ENCODE measurements at regions not wholly inside any gene's neighbourhood (a gene's known extent, or its start where the extent isn't known, plus 50 kb on each side); places are given as distances from the start of the nearest gene placed in this dataset.

GRCh38 chr3:5889374-5889773 lies 701.9 kb downstream of the EDEM1 start:
- H3K4me3 ChIP-seq: no peak overlapping the region
- 79% methylated on average over 3 of the region's 3 CpGs for WGBS
- no peak for DNase-seq (ENCODE audit: low spot score)
- TF ChIP-seq POLR2A (IDR thresholded peaks at IDR 0.05) (no peak), POLR2AphosphoS5 (IDR thresholded peaks at IDR 0.05) (no peak)
- TF ChIP-seq, protein P1, sequence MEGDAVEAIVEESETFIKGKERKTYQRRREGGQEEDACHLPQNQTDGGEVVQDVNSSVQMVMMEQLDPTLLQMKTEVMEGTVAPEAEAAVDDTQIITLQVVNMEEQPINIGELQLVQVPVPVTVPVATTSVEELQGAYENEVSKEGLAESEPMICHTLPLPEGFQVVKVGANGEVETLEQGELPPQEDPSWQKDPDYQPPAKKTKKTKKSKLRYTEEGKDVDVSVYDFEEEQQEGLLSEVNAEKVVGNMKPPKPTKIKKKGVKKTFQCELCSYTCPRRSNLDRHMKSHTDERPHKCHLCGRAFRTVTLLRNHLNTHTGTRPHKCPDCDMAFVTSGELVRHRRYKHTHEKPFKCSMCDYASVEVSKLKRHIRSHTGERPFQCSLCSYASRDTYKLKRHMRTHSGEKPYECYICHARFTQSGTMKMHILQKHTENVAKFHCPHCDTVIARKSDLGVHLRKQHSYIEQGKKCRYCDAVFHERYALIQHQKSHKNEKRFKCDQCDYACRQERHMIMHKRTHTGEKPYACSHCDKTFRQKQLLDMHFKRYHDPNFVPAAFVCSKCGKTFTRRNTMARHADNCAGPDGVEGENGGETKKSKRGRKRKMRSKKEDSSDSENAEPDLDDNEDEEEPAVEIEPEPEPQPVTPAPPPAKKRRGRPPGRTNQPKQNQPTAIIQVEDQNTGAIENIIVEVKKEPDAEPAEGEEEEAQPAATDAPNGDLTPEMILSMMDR (IDR thresholded peaks at IDR 0.05): no peak
- H3K36me3 ChIP-seq: no peaks in the 10 kb centered on the region
- H3K27me3 ChIP-seq (replicated peaks; ENCODE audit: insufficient read depth): no peaks in the 10 kb centered on the region
- H3K4me1 ChIP-seq (replicated peaks): no peaks in the 10 kb centered on the region
- intact Hi-C loops (cut with DNase I): no loop called here
- no peaks in the 10 kb centered on the region for H3K9me3 ChIP-seq
- no peak overlapping the region for H3K27ac ChIP-seq

DNA sequence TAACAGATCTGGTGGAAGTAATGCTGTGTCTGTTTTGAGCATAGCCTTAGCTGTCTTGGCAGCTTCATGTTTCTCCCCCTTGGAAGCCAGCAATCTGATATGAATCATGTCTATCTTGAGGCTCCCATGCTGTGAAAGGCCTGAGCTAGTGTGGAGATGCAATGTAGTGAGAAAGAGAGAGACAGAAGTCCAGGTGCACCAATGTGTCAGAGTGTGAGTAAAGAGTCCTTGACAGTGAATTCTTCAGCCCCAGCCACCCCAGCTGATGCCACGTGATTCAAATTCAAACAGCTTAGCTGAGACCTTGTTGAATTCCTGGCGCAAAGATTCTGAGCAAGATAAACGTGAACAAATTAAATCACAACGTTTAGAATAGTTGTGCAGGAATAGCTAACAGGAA lies 704.2 kb downstream of the EDEM1 start:
- no peaks in the 10 kb centered on the region for H3K27me3 ChIP-seq (replicated peaks; ENCODE audit: insufficient read depth)
- TF ChIP-seq, protein P1 (IDR thresholded peaks at IDR 0.05): no peak
- TF ChIP-seq POLR2AphosphoS5 (IDR thresholded peaks at IDR 0.05) (no peak), POLR2A (IDR thresholded peaks at IDR 0.05) (no peak)
- H3K36me3 ChIP-seq: no peaks in the 10 kb centered on the region
- intact Hi-C loops (cut with DNase I): loop anchor here (5.0 kb wide), 1 partner anchor 444 kb away; no protein-coding TSS in a partner anchor
- no peak overlapping the region for H3K27ac ChIP-seq
- H3K4me1 ChIP-seq (replicated peaks): no peaks in the 10 kb centered on the region
- no peak for DNase-seq (ENCODE audit: low spot score)
- H3K4me3 ChIP-seq: no peak overlapping the region
- WGBS: 29% methylated on average over 4 of the region's 4 CpGs
- H3K9me3 ChIP-seq: no peaks in the 10 kb centered on the region

DNA sequence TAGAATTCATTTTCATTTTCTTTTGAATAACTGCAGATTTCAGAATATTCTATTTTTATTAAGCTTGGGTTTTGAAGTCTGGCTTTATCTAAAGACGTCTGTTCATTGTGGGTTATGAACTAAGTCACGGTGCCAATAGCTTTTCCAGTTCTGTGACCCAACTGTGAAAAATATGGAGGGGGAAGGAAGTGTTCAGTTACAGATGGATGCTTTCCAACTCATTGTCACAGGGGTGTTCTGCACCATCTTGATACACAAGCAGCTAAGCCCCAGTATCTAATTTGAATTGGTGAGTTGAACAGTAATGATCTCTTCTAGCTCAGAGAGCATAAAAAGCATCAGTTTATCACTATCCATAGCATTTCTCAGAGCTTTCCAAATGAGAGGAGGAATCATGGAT lies 710.6 kb downstream of the EDEM1 start:
- Histone ChIP-seq H3K36me3 (no peaks in the 10 kb centered on the region), H3K27me3 (replicated peaks; ENCODE audit: insufficient read depth) (no peaks in the 10 kb centered on the region), H3K4me1 (replicated peaks) (no peaks in the 10 kb centered on the region), H3K9me3 (no peaks in the 10 kb centered on the region), H3K27ac (no peak overlapping the region), H3K4me3 (no peak overlapping the region)
- no peak for TF ChIP-seq POLR2AphosphoS5 (IDR thresholded peaks at IDR 0.05)
- TF ChIP-seq, protein P1 (IDR thresholded peaks at IDR 0.05): no peak
- TF ChIP-seq POLR2A (IDR thresholded peaks at IDR 0.05): no peak
- WGBS: 52% methylated on average over 2 of the region's 2 CpGs
- intact Hi-C loops (cut with DNase I): no loop called here
- DNase-seq (ENCODE audit: low spot score): no peak

DNA sequence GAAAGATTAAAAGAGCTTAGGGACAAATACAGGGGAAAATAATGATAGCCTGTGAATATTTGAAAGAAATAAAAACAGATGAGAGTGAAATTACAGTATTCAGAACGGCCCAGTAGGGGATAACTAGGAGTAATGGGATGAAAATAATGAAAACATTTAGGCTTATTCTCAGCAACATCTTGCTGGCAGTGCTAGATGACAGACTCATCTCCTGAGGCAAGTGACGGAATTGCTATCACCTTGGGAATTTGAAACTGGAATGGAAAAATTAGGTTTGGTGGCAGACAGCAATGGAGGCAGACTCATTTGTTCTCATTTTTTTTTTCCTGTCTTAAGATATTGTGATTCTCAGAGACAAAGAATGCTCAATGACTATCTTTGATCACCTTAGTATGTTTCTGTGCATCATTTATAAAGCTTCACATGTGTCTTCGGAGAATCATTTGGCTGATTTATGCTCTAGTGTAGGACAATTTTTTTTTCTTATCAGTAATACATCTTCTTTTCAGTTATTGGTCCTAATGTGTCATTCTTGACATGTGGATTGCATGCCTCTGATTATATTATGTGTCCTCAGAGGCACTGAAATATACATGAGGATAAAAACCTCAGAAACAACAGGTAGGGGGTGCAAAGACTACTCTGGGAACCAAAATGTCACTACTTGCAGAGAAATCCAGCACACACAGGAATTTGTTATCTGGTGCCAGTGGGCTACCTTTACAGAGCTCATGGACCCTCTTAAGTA lies 711.7 kb downstream of the EDEM1 start:
- no peak overlapping the region for H3K27ac ChIP-seq
- no peak for TF ChIP-seq POLR2AphosphoS5 (IDR thresholded peaks at IDR 0.05)
- no peak for TF ChIP-seq POLR2A (IDR thresholded peaks at IDR 0.05)
- TF ChIP-seq, protein P1 (IDR thresholded peaks at IDR 0.05): no peak
- intact Hi-C loops (cut with DNase I): no loop called here
- H3K36me3 ChIP-seq: no peaks in the 10 kb centered on the region
- WGBS: 80% methylated on average over 3 of the region's 3 CpGs
- H3K9me3 ChIP-seq: no peaks in the 10 kb centered on the region
- H3K4me1 ChIP-seq (replicated peaks): no peaks in the 10 kb centered on the region
- H3K4me3 ChIP-seq: no peak overlapping the region
- no peaks in the 10 kb centered on the region for H3K27me3 ChIP-seq (replicated peaks; ENCODE audit: insufficient read depth)
- no peak for DNase-seq (ENCODE audit: low spot score)

DNA sequence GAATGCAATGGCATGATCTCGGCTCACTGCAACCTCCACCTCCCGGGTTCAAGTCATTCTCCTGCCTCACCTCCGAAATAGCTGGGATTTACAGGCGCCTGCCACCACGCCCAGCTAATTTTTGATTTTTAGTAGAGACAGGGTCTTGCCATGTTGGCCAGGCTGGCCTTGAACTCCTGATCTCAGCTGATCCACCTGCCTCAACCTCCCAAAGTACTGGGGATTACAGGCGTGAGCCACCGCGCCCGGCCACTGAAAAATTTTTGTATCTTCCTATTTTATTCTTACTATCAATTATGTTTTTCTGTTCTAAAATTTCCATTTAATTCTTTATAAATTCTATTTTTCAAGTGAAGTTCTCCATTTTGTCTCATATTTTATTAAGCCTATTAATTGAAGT lies 730.4 kb downstream of the EDEM1 start:
- Histone ChIP-seq H3K4me1 (replicated peaks) (no peaks in the 10 kb centered on the region), H3K27me3 (replicated peaks; ENCODE audit: insufficient read depth) (no peaks in the 10 kb centered on the region), H3K4me3 (no peak overlapping the region), H3K36me3 (no peaks in the 10 kb centered on the region), H3K9me3 (no peaks in the 10 kb centered on the region), H3K27ac (no peak overlapping the region)
- DNase-seq (ENCODE audit: low spot score): no peak
- 97% methylated on average over 9 of the region's 9 CpGs for WGBS
- TF ChIP-seq POLR2AphosphoS5 (IDR thresholded peaks at IDR 0.05): no peak
- TF ChIP-seq, protein P1 (IDR thresholded peaks at IDR 0.05): no peak
- intact Hi-C loops (cut with DNase I): no loop called here

Data from prostate gland (tissue), 2 donors.